AG08396 (cell line): ENCODE measurements at regions not wholly inside any gene's neighbourhood (a gene's known extent, or its start where the extent isn't known, plus 50 kb on each side); places are given as distances from the start of the nearest gene placed in this dataset.

Source experiments
- DNase-seq: peaks from one replicate; pipeline ENCODE4 v3.0.0; 2012; ENCODE audit warnings: low spot score, mixed read lengths

GRCh38 chr5:2204366-2205184 lies 321.9 kb upstream of the IRX4 start:
- no peak for DNase-seq

GRCh38 chr5:2203774-2204173 lies 321.0 kb upstream of the IRX4 start:
- no peak for DNase-seq

- no peak for DNase-seq
Observed at GRCh38 chr5:2201832-2202231, 319.1 kb upstream of the IRX4 start.

- DNase-seq: no peak
Observed at GRCh38 chr5:2201421-2201820, 318.7 kb upstream of the IRX4 start.

- DNase-seq: no peak
Observed at GRCh38 chr5:2201011-2201410, 318.3 kb upstream of the IRX4 start.

GRCh38 chr5:2200261-2200950 lies 317.7 kb upstream of the IRX4 start:
- no peak for DNase-seq

- DNase-seq: no peak
Observed at GRCh38 chr5:2199697-2200096, 317.0 kb upstream of the IRX4 start.

GRCh38 chr5:2196989-2197619 lies 314.4 kb upstream of the IRX4 start:
- DNase-seq: no peak

GRCh38 chr5:2196416-2196815 lies 313.7 kb upstream of the IRX4 start:
- DNase-seq: no peak

- DNase-seq: no peak
Observed at GRCh38 chr5:2194949-2195348, 312.2 kb upstream of the IRX4 start.

GRCh38 chr5:2194236-2194555 lies 311.5 kb upstream of the IRX4 start:
- no peak for DNase-seq

- no peak for DNase-seq
Observed at GRCh38 chr5:2193542-2194235, 311.0 kb upstream of the IRX4 start.

- no peak for DNase-seq
Observed at GRCh38 chr5:2193142-2193541, 310.4 kb upstream of the IRX4 start.

- no peak for DNase-seq
Observed at GRCh38 chr5:2192496-2192895, 309.8 kb upstream of the IRX4 start.

GRCh38 chr5:2191972-2192371 lies 309.2 kb upstream of the IRX4 start:
- DNase-seq: no peak

GRCh38 chr5:2190549-2190948 lies 307.8 kb upstream of the IRX4 start:
- no peak for DNase-seq

GRCh38 chr5:2188661-2189060 lies 305.9 kb upstream of the IRX4 start:
- no peak for DNase-seq

GRCh38 chr5:2188137-2188536 lies 305.4 kb upstream of the IRX4 start:
- DNase-seq: no peak

- no peak for DNase-seq
Observed at GRCh38 chr5:2187687-2188086, 305.0 kb upstream of the IRX4 start.

- no peak for DNase-seq
Observed at GRCh38 chr5:2187156-2187555, 304.4 kb upstream of the IRX4 start.

- DNase-seq: no peak
Observed at GRCh38 chr5:2186472-2187015, 303.8 kb upstream of the IRX4 start.
